HG02973 (cell line): ENCODE measurements at regions not wholly inside any gene's neighbourhood (a gene's known extent, or its start where the extent isn't known, plus 50 kb on each side); places are given as distances from the start of the nearest gene placed in this dataset.
"Not testable (repeated sequence)": the region's sequence is repeated elsewhere in the genome, so short reads cannot be mapped to it uniquely, and the experiment has no call there.

Experiments used
- ATAC-seq: cut with Tn5 transposase; IDR thresholded peaks from one replicate; pipeline ENCODE4 v1.9.1; 2021; ENCODE audit warnings: moderate library complexity; ENCODE audit not compliant: unreplicated experiment

- ATAC-seq, result not testable (repeated sequence)
Measured at GRCh38 chrY:18599606-18600005, 53.1 kb downstream of the HSFY1 start.

DNA sequence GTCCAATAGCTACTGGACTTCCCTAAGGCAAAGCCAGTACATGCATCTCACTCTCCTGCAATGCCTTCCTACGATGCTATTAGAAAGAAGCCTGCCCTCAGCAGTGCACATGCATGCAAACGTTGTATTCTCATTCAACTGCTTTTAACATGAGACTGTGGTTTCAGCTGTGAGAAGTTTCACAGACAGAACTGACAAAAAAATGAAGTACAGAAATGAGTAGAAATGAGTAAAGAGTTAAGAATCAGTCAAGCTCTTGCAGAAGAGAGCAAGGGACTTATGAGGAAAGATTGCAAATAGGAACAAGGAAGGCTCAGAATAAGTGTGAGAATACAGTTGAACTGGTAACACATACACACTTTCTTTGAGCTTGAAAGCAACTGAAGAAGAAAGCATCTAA is 54.8 kb downstream of the HSFY1 start:
- ATAC-seq, result peak; percentile 83

- ATAC-seq, result not testable (repeated sequence)
Measured at GRCh38 chrY:18606251-18606650, 59.7 kb downstream of the HSFY1 start.

GRCh38 chrY:18608205-18608604 is 61.7 kb downstream of the HSFY1 start:
- not testable (repeated sequence) for ATAC-seq

DNA sequence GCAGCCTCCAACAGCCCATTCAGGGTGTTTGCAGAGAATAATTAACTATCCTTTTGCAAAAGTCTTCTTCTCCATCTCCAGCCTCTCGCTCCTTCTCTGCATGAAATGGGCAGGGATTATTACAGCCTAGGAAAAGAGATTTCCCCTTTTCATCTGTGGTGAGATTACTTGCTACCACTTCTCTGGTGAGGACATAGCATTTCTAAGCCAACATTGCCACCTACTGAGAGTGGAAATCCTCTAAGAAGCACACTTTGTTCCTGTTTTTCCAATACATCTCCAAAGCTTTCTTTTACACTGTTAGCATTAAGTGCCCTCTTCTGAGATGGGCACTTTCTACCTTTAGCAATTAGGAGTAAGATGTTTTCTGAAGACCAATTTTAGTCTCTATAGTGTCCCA is 69.3 kb downstream of the HSFY1 start:
- not testable (repeated sequence) for ATAC-seq

DNA sequence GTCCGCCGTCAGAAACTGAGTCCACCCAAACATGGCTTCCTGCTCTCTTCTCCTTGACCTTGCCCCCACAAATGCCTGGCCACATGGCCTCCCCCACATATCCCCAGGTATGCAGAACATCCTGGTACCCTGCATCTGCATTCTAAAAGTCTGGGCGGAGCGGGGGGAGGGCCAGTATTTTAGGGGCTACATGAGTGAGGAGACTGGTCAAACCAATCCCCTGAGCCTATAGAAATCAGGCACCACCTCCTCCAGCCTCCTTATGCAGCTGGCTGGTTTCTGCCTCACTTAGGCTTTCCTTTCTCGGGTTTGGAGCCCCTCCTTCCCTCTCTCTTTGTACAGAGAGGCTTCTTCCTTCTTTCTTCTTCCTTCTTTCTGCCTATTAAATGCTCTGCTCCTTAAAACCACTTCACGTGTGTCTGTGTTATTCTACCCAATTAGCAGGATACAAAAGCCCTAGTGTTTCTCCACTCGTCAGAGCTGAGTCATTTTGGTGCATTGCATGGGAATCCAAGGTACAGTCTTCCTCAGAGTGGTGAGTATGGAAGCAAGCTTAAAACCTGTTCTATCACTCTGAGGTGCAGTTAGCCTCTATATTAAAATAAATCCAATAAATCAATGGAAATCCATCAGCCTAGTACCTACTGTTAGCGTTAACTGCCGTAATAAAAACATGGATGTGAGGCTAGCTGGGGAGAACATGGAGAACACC is 83.4 kb downstream of the HSFY1 start:
- not testable (repeated sequence) for ATAC-seq

GRCh38 chrY:18630571-18630970 is 84.1 kb downstream of the HSFY1 start:
- not testable (repeated sequence) for ATAC-seq

DNA sequence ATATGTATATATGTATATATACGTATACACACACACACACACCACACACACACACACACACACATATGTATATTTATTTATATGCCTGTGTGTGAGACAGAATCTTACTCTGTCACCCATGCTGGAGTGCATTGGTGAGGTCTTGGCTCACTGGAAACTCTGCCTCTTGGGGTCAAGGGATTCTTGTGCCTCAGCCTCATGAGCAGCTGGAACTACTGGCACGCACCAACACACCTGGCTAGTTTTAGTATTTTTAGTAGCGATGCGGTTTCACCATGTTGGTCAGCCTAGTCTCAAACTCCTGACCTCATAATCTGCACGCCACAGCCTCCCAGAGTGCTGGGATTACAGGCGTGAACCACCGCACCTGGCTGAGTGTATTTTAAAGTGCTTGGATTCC is 85.1 kb downstream of the HSFY1 start:
- not testable (repeated sequence) for ATAC-seq

DNA sequence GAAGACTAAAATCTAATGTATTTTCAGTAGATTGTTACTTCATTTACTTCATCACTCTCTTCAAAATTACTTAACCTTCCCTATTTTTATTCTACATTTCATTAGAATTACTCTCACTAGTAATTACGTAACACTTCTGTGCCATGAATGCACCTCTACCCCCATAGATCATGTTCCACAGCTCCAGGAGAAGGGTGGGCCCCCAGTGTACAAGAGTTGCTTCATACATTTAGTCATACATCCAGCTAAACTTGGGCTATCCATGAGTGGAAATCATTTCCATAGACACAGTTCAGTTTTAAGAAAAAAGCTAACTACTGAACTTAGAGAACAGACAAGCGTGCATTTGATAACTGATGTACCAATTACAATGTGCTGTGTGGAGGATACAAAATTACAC is 104.2 kb downstream of the HSFY1 start:
- ATAC-seq, result no peak

DNA sequence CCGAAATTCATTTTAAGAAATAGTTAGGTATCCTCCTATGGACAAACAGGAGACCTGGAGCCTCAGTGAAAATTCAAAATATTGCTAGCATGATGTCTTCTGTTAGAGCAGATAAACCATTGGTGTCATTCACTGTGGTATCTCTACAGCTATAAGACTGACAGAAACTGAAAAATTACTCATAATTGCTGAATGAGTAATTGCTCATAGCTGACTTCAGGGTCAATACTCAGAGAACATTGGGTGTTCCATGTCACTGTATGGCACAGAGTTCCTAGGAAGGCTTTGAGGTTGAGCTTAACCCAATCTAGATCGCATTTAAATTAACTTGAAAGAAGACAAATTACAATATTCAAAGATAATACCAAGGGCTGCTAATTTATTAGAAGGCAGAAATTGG is 109.0 kb downstream of the HSFY2 start:
- no peak for ATAC-seq

GRCh38 chrY:18669790-18670189 is 103.7 kb downstream of the HSFY2 start:
- ATAC-seq, result no peak

- no peak for ATAC-seq
Measured at GRCh38 chrY:18671970-18672369, 101.6 kb downstream of the HSFY2 start.

DNA sequence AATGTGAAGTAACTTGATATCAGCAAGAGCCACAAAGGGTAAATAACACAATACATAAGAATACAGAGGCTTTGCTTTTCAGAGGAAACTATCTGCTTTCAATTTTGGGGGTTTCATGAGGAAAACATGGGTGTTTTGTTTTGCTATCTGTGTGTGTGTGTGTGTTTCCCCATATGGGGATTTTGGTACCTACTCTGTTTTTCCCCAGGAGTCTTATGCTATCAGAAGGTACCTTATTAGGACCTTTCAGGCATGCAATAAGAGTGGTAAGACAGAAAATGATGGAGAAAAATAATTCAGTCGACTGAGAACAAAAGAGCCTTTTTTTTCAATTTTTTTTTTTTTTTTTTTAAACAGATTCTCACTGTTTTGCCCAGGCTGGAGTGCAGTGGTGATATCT is 87.5 kb downstream of the HSFY2 start:
- not testable (repeated sequence) for ATAC-seq

DNA sequence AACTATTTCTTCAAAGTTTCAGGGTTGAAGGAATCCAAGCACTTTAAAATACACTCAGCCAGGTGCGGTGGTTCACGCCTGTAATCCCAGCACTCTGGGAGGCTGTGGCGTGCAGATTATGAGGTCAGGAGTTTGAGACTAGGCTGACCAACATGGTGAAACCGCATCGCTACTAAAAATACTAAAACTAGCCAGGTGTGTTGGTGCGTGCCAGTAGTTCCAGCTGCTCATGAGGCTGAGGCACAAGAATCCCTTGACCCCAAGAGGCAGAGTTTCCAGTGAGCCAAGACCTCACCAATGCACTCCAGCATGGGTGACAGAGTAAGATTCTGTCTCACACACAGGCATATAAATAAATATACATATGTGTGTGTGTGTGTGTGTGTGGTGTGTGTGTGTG is 85.2 kb downstream of the HSFY2 start:
- not testable (repeated sequence) for ATAC-seq

DNA sequence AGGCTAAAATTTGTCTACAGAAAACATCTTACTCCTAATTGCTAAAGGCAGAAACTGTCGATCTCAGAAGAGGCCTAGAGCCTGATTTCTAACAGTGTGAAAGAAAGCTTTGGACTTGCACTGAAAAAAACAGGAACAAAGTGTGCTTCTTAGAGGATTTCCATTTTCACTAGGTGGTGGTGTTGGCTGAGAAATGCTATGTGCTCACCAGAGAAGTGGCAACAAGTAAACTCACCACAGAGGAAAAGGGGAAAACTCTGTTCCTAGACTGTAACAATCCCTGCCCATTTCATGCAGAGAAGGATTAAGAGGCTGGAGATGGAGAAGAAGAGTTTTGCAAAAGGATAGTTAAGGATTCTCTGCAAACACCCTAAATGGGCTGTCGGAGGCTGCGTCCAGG is 84.1 kb downstream of the HSFY2 start:
- not testable (repeated sequence) for ATAC-seq

GRCh38 chrY:18689890-18690593 is 83.5 kb downstream of the HSFY2 start:
- ATAC-seq, result not testable (repeated sequence)

DNA sequence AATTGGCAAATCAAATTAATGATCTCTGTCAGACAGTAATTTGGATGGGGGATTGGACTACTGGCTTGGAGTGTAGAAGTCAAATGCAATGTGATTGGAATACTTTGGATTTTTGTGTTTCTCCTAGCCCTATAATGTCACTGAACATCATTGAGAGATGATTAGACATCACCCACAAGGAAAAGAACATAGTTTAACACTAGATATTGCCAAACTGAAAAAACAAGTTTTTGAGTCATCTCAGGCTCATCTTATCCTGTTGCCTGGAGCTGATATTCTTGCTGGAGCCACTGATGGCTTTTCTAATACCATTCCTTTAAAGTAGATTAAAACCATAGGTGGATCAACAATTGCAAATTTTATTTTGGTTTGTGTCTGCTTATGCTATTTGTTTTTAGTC is 76.7 kb downstream of the HSFY2 start:
- not testable (repeated sequence) for ATAC-seq

- ATAC-seq, result not testable (repeated sequence)
Measured at GRCh38 chrY:18704198-18704597, 69.3 kb downstream of the HSFY2 start.

DNA sequence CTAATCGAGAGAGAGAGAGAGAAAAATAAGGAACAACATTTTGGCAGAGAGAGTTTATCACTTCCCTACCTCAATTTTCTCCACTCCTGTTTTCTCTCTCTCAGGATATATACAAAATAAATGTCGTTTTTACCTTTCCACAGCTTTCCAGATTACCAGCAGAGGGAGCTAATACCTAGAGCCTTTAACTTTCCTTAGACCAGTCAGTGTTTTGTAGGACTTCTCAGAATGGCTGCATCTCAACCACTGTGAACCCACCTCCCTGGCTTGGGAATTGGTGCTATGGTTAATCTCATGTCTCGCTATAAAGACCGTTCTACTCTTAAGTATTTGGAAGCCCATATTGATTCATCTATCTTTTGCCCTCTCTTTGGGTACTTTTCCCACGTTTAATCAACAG is 61.8 kb downstream of the HSFY2 start:
- not testable (repeated sequence) for ATAC-seq

- not testable (repeated sequence) for ATAC-seq
Measured at GRCh38 chrY:18713760-18714159, 59.8 kb downstream of the HSFY2 start.

DNA sequence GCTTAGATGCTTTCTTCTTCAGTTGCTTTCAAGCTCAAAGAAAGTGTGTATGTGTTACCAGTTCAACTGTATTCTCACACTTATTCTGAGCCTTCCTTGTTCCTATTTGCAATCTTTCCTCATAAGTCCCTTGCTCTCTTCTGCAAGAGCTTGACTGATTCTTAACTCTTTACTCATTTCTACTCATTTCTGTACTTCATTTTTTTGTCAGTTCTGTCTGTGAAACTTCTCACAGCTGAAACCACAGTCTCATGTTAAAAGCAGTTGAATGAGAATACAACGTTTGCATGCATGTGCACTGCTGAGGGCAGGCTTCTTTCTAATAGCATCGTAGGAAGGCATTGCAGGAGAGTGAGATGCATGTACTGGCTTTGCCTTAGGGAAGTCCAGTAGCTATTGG is 54.8 kb downstream of the HSFY2 start:
- ATAC-seq, result peak; percentile 90

DNA sequence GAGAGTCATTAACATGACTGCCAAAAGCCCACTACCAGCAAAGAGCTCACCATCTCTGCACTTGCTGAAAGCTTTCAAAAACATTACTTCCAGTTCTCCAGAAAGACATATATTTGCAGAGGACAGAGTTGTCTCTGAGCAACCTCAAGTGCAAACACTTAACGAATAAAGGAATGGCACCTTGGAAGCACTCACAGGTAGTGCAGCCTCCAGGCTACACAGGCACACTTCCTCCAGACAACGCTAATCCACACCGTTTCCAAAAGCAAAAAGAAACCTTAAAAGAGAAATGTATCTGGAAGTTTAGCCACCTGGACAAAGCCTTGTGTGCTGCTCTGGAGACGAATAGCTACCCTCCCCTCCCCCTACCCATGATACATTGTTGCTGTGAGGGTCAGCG is 53.1 kb downstream of the HSFY2 start:
- not testable (repeated sequence) for ATAC-seq
